Stomach (tissue), 8 donors: ENCODE measurements at regions not wholly inside any gene's neighbourhood (a gene's known extent, or its start where the extent isn't known, plus 50 kb on each side); places are given as distances from the start of the nearest gene placed in this dataset.

Source experiments
- DNase-seq, 2 donors: peaks; one replicate each; pipeline versions ENCODE4 v3.0.0 to v3.0.0-alpha.2; 2013 to 2019
- H3K27ac ChIP-seq, 5 donors: fragments of 200-600 bp in 4 of 5; sonication (generic) in 4 of 5; one replicate each; pipeline ENCODE4 v1.5.1; 2013 to 2019; ENCODE audit warnings: mild to moderate bottlenecking in 1 of 5, moderate library complexity in 1 of 5
- H3K27me3 ChIP-seq, 3 donors: fragments of 200-600 bp; sonication (generic); one replicate each; pipeline ENCODE4 v1.5.1; 2017 to 2019; ENCODE audit warnings: mixed run types in 1 of 3
- H3K36me3 ChIP-seq, 4 donors: fragments of 200-600 bp; sonication (generic); 1 replicate in 3 of 4; 2 replicates in 1 of 4; pipeline ENCODE4 v1.5.1; 2016 to 2019
- H3K4me1 ChIP-seq, 4 donors: fragments of 200-600 bp; sonication (generic); one replicate each; pipeline ENCODE4 v1.5.1; 2016 to 2019
- H3K4me3 ChIP-seq, 4 donors: fragments of 200-600 bp; sonication (generic) in 3 of 4; one replicate each; pipeline ENCODE4 v1.5.1; 2016 to 2019; ENCODE audit warnings: mild to moderate bottlenecking in 1 of 4
- H3K9me3 ChIP-seq, 4 donors: fragments of 200-600 bp; sonication (generic); one replicate each; pipeline ENCODE4 v1.5.1; 2016 to 2019
- EP300 ChIP-seq: sonication (generic); formaldehyde crosslinking; IDR thresholded peaks from one replicate; pipeline ENCODE4 v1.6.1; 2017; ENCODE audit warnings: antibody characterized with exemption
- POLR2A ChIP-seq, 4 donors: fragments of 450-650 bp; IDR thresholded peaks; one replicate each; pipeline ENCODE4 v1.6.1; 2016; ENCODE audit warnings: antibody characterized with exemption in 4 of 4, control low read depth in 2 of 4, mild to moderate bottlenecking in 1 of 4, moderate library complexity in 1 of 4
- POLR2AphosphoS5 ChIP-seq, 3 donors: sonication (generic); formaldehyde crosslinking; IDR thresholded peaks; one replicate each; pipeline ENCODE4 v1.6.1; 2016; ENCODE audit warnings: antibody characterized with exemption in 3 of 3
- WGBS, 5 donors: extraction: QIAGEN DNeasy Blood & Tissue Kit in 3 of 5; methylation state at CpG; one replicate each; pipeline versions ENCODE4 v1.1.5 to v1.1.7; 2013 to 2018; 5-methylcytosine and 5-hydroxymethylcytosine counted together
- intact Hi-C: fragments of 100-400 bp; cut with DNase I; formaldehyde crosslinking; loops from one replicate; pipeline ENCODE4 v1.15.1; 2023; ENCODE audit warnings: low total_unique reads
- TF ChIP-seq, protein P1 (sequence below), 7 experiments: fragments of 450-650 bp in 4 of 7; fragments of 200-600 bp in 3 of 7; sonication (generic) in 3 of 7; IDR thresholded peaks; one replicate each; pipeline ENCODE4 v1.5.1; 2016 to 2019; ENCODE audit warnings: antibody characterized with exemption in 7 of 7, control low read depth in 2 of 7, mild to moderate bottlenecking in 1 of 7
- donor health status: healthy with polysubstance abuse.
- donor health status: Bipolar disorder and iron deficiency.
- donor health status: healthy.

- Histone ChIP-seq H3K27ac (no peak overlapping the region), H3K27me3 (no peaks in the 10 kb centered on the region), H3K9me3 (no peaks in the 10 kb centered on the region), H3K4me3 (no peak overlapping the region), H3K4me1 (peaks cover 14 to 29% (median 22%) of the 10 kb centered on the region in 4 donors), H3K36me3 (no peaks in the 10 kb centered on the region)
- intact Hi-C loops = no loop called here
- TF ChIP-seq, protein P1, sequence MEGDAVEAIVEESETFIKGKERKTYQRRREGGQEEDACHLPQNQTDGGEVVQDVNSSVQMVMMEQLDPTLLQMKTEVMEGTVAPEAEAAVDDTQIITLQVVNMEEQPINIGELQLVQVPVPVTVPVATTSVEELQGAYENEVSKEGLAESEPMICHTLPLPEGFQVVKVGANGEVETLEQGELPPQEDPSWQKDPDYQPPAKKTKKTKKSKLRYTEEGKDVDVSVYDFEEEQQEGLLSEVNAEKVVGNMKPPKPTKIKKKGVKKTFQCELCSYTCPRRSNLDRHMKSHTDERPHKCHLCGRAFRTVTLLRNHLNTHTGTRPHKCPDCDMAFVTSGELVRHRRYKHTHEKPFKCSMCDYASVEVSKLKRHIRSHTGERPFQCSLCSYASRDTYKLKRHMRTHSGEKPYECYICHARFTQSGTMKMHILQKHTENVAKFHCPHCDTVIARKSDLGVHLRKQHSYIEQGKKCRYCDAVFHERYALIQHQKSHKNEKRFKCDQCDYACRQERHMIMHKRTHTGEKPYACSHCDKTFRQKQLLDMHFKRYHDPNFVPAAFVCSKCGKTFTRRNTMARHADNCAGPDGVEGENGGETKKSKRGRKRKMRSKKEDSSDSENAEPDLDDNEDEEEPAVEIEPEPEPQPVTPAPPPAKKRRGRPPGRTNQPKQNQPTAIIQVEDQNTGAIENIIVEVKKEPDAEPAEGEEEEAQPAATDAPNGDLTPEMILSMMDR (IDR thresholded peaks at IDR 0.05) = no peak
- TF ChIP-seq EP300 (no peak), POLR2A (IDR thresholded peaks at IDR 0.05) (no peak), POLR2AphosphoS5 (IDR thresholded peaks at IDR 0.05) (no peak)
- whole genome bisulfite sequencing, 5 donors = 58 to 80% (median 65%) methylated on average over 1 of the region's 1 CpG
- DNase-seq = no peak
Observed at GRCh38 chr15:31238906-31239305, 87.7 kb upstream of the KLF13 start.

- DNase-seq = no peak
- TF ChIP-seq, protein P1 (IDR thresholded peaks at IDR 0.05) = no peak
- TF ChIP-seq EP300 = no peak
- TF ChIP-seq POLR2A (IDR thresholded peaks at IDR 0.05) = no peak
- 62 to 97% (median 77%) methylated on average over 4 of the region's 4 CpGs for WGBS, 5 donors
- peaks cover 14 to 33% (median 22%) of the 10 kb centered on the region in 4 donors for H3K4me1 ChIP-seq
- H3K9me3 ChIP-seq = no peaks in the 10 kb centered on the region
- no peaks in the 10 kb centered on the region for H3K27me3 ChIP-seq
- H3K4me3 ChIP-seq = no peak overlapping the region
- H3K36me3 ChIP-seq = no peaks in the 10 kb centered on the region
- no peak overlapping the region for H3K27ac ChIP-seq
- intact Hi-C loops = no loop called here
Observed at GRCh38 chr15:31239409-31239808, 87.2 kb upstream of the KLF13 start.

DNA sequence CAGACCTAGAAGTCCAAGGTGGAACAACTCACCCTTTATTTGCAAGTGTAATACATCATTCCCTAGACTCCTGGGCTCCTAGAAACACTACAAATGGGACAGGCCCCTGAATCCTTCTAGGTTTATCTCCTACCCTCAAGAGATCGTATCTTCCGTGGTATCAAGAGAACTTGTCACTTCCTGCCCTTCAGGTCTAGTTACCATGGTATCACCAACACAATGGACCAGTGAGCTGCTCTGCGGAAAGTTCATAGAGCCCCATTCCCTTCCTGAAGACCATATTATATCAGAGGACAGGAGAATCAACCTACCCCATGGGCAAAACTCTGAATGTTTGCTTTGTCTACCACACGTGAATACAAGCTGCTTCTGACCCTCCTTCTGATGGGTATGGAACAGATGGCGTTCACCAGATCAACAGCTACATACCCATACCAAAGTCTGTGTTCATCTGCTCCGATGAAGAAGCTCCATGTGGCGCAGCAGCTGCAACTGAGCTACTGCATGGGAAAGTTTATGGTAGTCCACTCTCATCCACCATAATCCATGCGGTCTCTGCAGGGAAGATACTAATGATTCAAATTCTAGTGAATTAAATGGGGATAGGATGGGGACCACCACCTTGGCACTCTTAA is 84.6 kb upstream of the KLF13 start:
- DNase-seq = no peak
- Histone ChIP-seq H3K4me1 (peaks cover 3 to 11% (median 4%) of the 10 kb centered on the region in 4 donors), H3K4me3 (no peak overlapping the region), H3K9me3 (no peaks in the 10 kb centered on the region), H3K27ac (no peak overlapping the region), H3K27me3 (no peaks in the 10 kb centered on the region), H3K36me3 (no peaks in the 10 kb centered on the region)
- intact Hi-C loops = no loop called here
- 83 to 91% (median 86%) methylated on average over 8 of the region's 8 CpGs for WGBS, 5 donors
- TF ChIP-seq POLR2AphosphoS5 (IDR thresholded peaks at IDR 0.05) = no peak
- TF ChIP-seq, protein P1 (IDR thresholded peaks at IDR 0.05) = no peak
- no peak for TF ChIP-seq POLR2A (IDR thresholded peaks at IDR 0.05)
- no peak for TF ChIP-seq EP300

GRCh38 chr15:31243895-31244294 is 82.7 kb upstream of the KLF13 start:
- WGBS, 5 donors = 31 to 76% (median 64%) methylated on average over 3 of the region's 3 CpGs
- H3K36me3 ChIP-seq = no peaks in the 10 kb centered on the region
- DNase-seq = no peak
- intact Hi-C loops = no loop called here
- peaks cover 0 to 5% (median 0%) of the 10 kb centered on the region in 4 donors for H3K4me1 ChIP-seq
- TF ChIP-seq, protein P1 (IDR thresholded peaks at IDR 0.05) = no peak
- peak; percentile 15 to 81 (median 20) for TF ChIP-seq POLR2AphosphoS5 (IDR thresholded peaks at IDR 0.05)
- no peak overlapping the region for H3K4me3 ChIP-seq
- H3K27me3 ChIP-seq = peaks cover 0 to 3% (median 0%) of the 10 kb centered on the region in 3 donors
- no peaks in the 10 kb centered on the region for H3K9me3 ChIP-seq
- peak overlapping the region in 2 of 5 donors; percentile 23 to 27 for H3K27ac ChIP-seq
